ENCODE measurements at regions not wholly inside any gene's neighbourhood (a gene's known extent, or its start where the extent isn't known, plus 50 kb on each side); places are given as distances from the start of the nearest gene placed in this dataset.

DNA sequence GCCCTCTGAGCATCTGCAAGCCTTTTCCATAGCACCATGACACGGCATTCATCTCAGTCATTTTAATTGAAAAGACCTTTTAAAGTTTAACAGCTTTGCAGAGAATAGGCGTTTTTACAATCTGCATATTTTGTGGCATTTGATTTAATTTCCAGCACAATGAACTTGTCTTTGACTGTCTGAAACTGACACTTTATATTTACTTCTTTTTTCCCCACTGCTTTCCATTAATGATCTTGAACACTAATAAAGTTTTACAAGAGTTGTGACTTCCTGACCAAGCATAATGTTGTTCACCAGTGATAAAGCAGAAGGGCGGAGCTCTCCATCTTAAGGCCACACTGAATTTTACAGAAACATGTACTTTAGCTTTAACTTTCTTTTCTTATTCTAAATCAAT lies 548.7 kb downstream of the FAM181B start:
- no peak for TF ChIP-seq RAD21 (IDR thresholded peaks at IDR 0.05; ENCODE audit: low read depth)
- TF ChIP-seq CREB1 (IDR thresholded peaks at IDR 0.05; ENCODE audit: low read depth): no peak
- TF ChIP-seq TEAD4 (IDR thresholded peaks at IDR 0.05): no peak
- TF ChIP-seq REST (IDR thresholded peaks at IDR 0.05; ENCODE audit: low read depth): no peak
- no peak for TF ChIP-seq NFIC (IDR thresholded peaks at IDR 0.05)

Data from Ishikawa (cell line).